ENCODE measurements at regions not wholly inside any gene's neighbourhood (a gene's known extent, or its start where the extent isn't known, plus 50 kb on each side); places are given as distances from the start of the nearest gene placed in this dataset.

DNA sequence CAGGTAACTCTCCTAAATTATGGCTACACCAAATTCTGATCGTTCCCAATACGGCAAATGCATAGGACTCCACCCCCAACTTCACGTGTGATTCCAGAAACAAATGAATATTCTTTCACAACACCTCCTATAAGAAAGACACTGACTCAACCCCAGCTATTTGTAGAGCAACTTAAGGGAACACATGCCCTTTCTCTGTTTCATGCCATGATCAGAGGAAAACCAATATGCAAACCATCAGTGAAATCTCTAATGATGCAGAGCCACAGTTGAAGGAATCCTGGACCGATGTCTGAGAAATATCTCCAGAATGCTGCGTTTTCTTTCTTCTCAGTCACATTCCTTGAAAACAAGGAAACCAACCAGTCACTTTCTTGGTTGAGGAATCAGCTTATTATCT is 164.2 kb upstream of the PTBP2 start:
- CTCF ChIA-PET (ENCODE audit: low intra/inter-chr PET ratio, low total read pairs) = no interaction called here
- Histone ChIP-seq H4K20me1 (ENCODE audit: insufficient read depth, low read length) (no peaks in the 10 kb centered on the region), H3K9ac (ENCODE audit: insufficient read depth, low read depth, low read length) (no peak overlapping the region), H3K4me3 (replicated peaks in 1 of 3; ENCODE audit: insufficient read depth in 1 of 3, low read depth in 2 of 3, low read length in 3 of 3) (no peak overlapping the region), H3K79me2 (ENCODE audit: insufficient read depth, low read length) (no peaks in the 10 kb centered on the region), H3K27me3 (ENCODE audit: control insufficient read depth in 1 of 2, insufficient read depth in 2 of 2, low read length in 2 of 2) (no peaks in the 10 kb centered on the region), H3K4me1 (ENCODE audit: insufficient read depth, low read length) (no peaks in the 10 kb centered on the region), H2AFZ (ENCODE audit: low read length) (no peak overlapping the region), H3K27ac (ENCODE audit: extremely low read length, insufficient read depth, low read length) (no peak overlapping the region), H3K36me3 (replicated peaks in 1 of 2; ENCODE audit: control insufficient read depth in 1 of 2, insufficient read depth in 2 of 2, low read length in 2 of 2) (no peaks in the 10 kb centered on the region), H3K9me3 (ENCODE audit: low read length) (peaks cover 8% of the 10 kb centered on the region), H3K4me2 (ENCODE audit: low read depth, low read length) (no peak overlapping the region)
- intact Hi-C loops (cut with micrococcal nuclease; ENCODE audit: unreplicated experiment) = no loop called here
- ATAC-seq (no peak), DNase-seq (ENCODE audit: low spot score) (no peak), FAIRE-seq (no peak)
- POLR2A ChIA-PET = no interaction called here
- BruUV-seq (replicated peaks) = no TSS peak
- TF ChIP-seq SETDB1 (CRISPR knock-in tag; IDR thresholded peaks at IDR 0.05; ENCODE audit: borderline replicate concordance) (no peak), DNMT3B (CRISPR knock-in tag; conservative IDR thresholded peaks at IDR 0.05) (no peak), REXO4 (CRISPR knock-in tag; IDR thresholded peaks at IDR 0.05; ENCODE audit: borderline replicate concordance) (no peak), NR3C1 (CRISPR knock-in tag; IDR thresholded peaks at IDR 0.05) (no peak), ZNF567 (CRISPR knock-in tag; IDR thresholded peaks at IDR 0.05; ENCODE audit: borderline replicate concordance) (no peak), ZNF207 (IDR thresholded peaks at IDR 0.05; ENCODE audit: borderline replicate concordance) (no peak), PHF8 (CRISPR knock-in tag; IDR thresholded peaks at IDR 0.05) (no peak), SAP130 (CRISPR knock-in tag; IDR thresholded peaks at IDR 0.05; ENCODE audit: low read depth) (no peak), ZNF660 (CRISPR knock-in tag; IDR thresholded peaks at IDR 0.05; ENCODE audit: borderline replicate concordance, low read depth) (no peak), RARA (CRISPR knock-in tag; IDR thresholded peaks at IDR 0.05) (no peak), NFKB2 (CRISPR knock-in tag; IDR thresholded peaks at IDR 0.05; ENCODE audit: borderline replicate concordance) (no peak), ZNF816 (CRISPR knock-in tag; IDR thresholded peaks at IDR 0.05; ENCODE audit: borderline replicate concordance) (no peak), RXRB (CRISPR knock-in tag; IDR thresholded peaks at IDR 0.05; ENCODE audit: borderline replicate concordance) (no peak), SOX6 (IDR thresholded peaks at IDR 0.05) (no peak), SOX6 (CRISPR knock-in tag; IDR thresholded peaks at IDR 0.05) (no peak), SIN3B (IDR thresholded peaks at IDR 0.05; ENCODE audit: low read length) (no peak)
- TF ChIP-seq, protein P1, sequence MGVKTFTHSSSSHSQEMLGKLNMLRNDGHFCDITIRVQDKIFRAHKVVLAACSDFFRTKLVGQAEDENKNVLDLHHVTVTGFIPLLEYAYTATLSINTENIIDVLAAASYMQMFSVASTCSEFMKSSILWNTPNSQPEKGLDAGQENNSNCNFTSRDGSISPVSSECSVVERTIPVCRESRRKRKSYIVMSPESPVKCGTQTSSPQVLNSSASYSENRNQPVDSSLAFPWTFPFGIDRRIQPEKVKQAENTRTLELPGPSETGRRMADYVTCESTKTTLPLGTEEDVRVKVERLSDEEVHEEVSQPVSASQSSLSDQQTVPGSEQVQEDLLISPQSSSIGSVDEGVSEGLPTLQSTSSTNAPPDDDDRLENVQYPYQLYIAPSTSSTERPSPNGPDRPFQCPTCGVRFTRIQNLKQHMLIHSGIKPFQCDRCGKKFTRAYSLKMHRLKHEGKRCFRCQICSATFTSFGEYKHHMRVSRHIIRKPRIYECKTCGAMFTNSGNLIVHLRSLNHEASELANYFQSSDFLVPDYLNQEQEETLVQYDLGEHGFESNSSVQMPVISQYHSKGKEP (CRISPR knock-in tag; IDR thresholded peaks at IDR 0.05) = no peak
- TF ChIP-seq, protein P2, sequence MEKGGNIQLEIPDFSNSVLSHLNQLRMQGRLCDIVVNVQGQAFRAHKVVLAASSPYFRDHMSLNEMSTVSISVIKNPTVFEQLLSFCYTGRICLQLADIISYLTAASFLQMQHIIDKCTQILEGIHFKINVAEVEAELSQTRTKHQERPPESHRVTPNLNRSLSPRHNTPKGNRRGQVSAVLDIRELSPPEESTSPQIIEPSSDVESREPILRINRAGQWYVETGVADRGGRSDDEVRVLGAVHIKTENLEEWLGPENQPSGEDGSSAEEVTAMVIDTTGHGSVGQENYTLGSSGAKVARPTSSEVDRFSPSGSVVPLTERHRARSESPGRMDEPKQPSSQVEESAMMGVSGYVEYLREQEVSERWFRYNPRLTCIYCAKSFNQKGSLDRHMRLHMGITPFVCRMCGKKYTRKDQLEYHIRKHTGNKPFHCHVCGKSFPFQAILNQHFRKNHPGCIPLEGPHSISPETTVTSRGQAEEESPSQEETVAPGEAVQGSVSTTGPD (CRISPR knock-in tag; IDR thresholded peaks at IDR 0.05) = no peak
- TF ChIP-seq, protein P3, sequence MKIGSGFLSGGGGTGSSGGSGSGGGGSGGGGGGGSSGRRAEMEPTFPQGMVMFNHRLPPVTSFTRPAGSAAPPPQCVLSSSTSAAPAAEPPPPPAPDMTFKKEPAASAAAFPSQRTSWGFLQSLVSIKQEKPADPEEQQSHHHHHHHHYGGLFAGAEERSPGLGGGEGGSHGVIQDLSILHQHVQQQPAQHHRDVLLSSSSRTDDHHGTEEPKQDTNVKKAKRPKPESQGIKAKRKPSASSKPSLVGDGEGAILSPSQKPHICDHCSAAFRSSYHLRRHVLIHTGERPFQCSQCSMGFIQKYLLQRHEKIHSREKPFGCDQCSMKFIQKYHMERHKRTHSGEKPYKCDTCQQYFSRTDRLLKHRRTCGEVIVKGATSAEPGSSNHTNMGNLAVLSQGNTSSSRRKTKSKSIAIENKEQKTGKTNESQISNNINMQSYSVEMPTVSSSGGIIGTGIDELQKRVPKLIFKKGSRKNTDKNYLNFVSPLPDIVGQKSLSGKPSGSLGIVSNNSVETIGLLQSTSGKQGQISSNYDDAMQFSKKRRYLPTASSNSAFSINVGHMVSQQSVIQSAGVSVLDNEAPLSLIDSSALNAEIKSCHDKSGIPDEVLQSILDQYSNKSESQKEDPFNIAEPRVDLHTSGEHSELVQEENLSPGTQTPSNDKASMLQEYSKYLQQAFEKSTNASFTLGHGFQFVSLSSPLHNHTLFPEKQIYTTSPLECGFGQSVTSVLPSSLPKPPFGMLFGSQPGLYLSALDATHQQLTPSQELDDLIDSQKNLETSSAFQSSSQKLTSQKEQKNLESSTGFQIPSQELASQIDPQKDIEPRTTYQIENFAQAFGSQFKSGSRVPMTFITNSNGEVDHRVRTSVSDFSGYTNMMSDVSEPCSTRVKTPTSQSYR (CRISPR knock-in tag; IDR thresholded peaks at IDR 0.05; ENCODE audit: borderline replicate concordance) = no peak
- in situ Hi-C loops (cut with HindIII; ENCODE audit: extremely low pct_ligation_motif_present, low pct_unique_long_range_greater_than_20kb) = no loop called here
- WGBS (ENCODE audit: low lambda C conversion rate) = 28% methylated on average over 5 of the region's 5 CpGs
